Bronchial epithelial cell (primary cell): ENCODE measurements at regions not wholly inside any gene's neighbourhood (a gene's known extent, or its start where the extent isn't known, plus 50 kb on each side); places are given as distances from the start of the nearest gene placed in this dataset.

ENCODE experiments used
- DNase-seq: peaks from one replicate; pipeline ENCODE4 v3.0.0-alpha.2; 2010; ENCODE audit warnings: low read depth
- FAIRE-seq: peaks from 2 replicates; lab custom pipeline; 2011; peaks lifted over from hg19 to GRCh38; lab: Jason Lieb, UNC
- H3K27me3 ChIP-seq: 2 replicates; pipeline ENCODE4 v1.5.1; 2011; ENCODE audit warnings: low read length; ENCODE audit not compliant: control insufficient read depth, insufficient read depth
- H3K36me3 ChIP-seq: 2 replicates; pipeline ENCODE4 v1.5.1; 2011; ENCODE audit warnings: low read length; ENCODE audit not compliant: control insufficient read depth, insufficient read depth
- H3K4me3 ChIP-seq: 2 replicates; pipeline ENCODE4 v1.5.1; 2011; ENCODE audit warnings: mild to moderate bottlenecking, low read depth, low read length, control low read depth
- CTCF ChIP-seq: IDR thresholded peaks from 2 replicates; pipeline ENCODE4 v1.5.1; 2011; ENCODE audit warnings: mild to moderate bottlenecking, moderate library complexity, low read length, control low read depth, inconsistent platforms; ENCODE audit not compliant: insufficient read depth, severe bottlenecking

GRCh38 chr10:42985436-42986316 is 91.2 kb upstream of the RET start:
- DNase-seq (no peak), FAIRE-seq (no peak)
- Histone ChIP-seq H3K36me3 (no peaks in the 10 kb centered on the region), H3K4me3 (no peak overlapping the region), H3K27me3 (no peaks in the 10 kb centered on the region)
- no peak for TF ChIP-seq CTCF

- Histone ChIP-seq H3K36me3 (no peaks in the 10 kb centered on the region), H3K4me3 (no peak overlapping the region), H3K27me3 (no peaks in the 10 kb centered on the region)
- no peak for TF ChIP-seq CTCF
- FAIRE-seq (no peak), DNase-seq (no peak)
These were observed 90.2 kb upstream of the RET start for GRCh38 chr10:42986633-42987032.

- no peak for FAIRE-seq
- no peak overlapping the region for H3K4me3 ChIP-seq
- H3K27me3 ChIP-seq = no peaks in the 10 kb centered on the region
- DNase-seq = no peak
- no peak for TF ChIP-seq CTCF
- no peaks in the 10 kb centered on the region for H3K36me3 ChIP-seq
These were observed 89.7 kb upstream of the RET start for GRCh38 chr10:42987121-42987541.

- Histone ChIP-seq H3K27me3 (no peaks in the 10 kb centered on the region), H3K36me3 (no peaks in the 10 kb centered on the region), H3K4me3 (no peak overlapping the region)
- TF ChIP-seq CTCF = no peak
- DNase-seq = no peak
- FAIRE-seq = no peak
These were observed 89.3 kb upstream of the RET start for GRCh38 chr10:42987575-42987974.

- no peak for FAIRE-seq
- H3K4me3 ChIP-seq = no peak overlapping the region
- no peak for TF ChIP-seq CTCF
These were observed 88.8 kb upstream of the RET start for GRCh38 chr10:42988069-42988468.

More at GRCh38 chr10:42988069-42988468, 88.8 kb upstream of the RET start:
- DNase-seq = no peak
- no peaks in the 10 kb centered on the region for H3K36me3 ChIP-seq
- no peaks in the 10 kb centered on the region for H3K27me3 ChIP-seq
